Keratinocyte (primary cell): ENCODE measurements at regions not wholly inside any gene's neighbourhood (a gene's known extent, or its start where the extent isn't known, plus 50 kb on each side); places are given as distances from the start of the nearest gene placed in this dataset.

ENCODE experiments used
- EZH2 ChIP-seq: IDR thresholded peaks from one replicate; pipeline ENCODE4 v1.6.1; 2012; ENCODE audit warnings: inconsistent platforms, mild to moderate bottlenecking, low read length, moderate library complexity
- TF ChIP-seq, protein P1 (sequence below), 3 experiments: IDR thresholded peaks in 1 of 3; conservative IDR thresholded peaks in 1 of 3; optimal IDR thresholded peaks in 1 of 3; 2 replicates in 2 of 3; 3 replicates in 1 of 3; pipeline versions ENCODE3 to v1.5.1; 2011; ENCODE audit warnings: low read length in 3 of 3, mild to moderate bottlenecking in 3 of 3, moderate library complexity in 2 of 3, control low read depth in 1 of 3, inconsistent platforms in 1 of 3; ENCODE audit not compliant: insufficient read depth in 2 of 3; ENCODE audit errors: extremely low read depth in 1 of 3

DNA sequence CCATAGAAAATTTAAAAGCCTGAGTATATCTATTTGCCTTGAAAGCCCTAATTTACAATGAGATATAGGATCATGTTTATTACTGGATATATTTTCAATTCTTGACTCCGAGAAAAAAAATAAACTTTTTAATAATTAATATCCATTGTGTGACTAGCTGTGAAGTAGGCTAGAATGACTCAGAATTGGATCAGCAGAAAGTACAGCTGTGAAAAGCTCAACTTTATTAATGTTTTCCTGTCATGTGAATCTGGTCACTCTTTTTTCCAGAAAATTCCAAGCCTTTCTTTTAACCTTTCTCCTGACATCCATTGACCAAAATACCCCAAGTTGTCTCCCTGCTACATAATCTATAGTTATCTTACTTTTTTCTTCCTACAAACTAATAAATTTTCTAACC, 171.8 kb upstream of the PACRGL start:
- TF ChIP-seq, protein P1, sequence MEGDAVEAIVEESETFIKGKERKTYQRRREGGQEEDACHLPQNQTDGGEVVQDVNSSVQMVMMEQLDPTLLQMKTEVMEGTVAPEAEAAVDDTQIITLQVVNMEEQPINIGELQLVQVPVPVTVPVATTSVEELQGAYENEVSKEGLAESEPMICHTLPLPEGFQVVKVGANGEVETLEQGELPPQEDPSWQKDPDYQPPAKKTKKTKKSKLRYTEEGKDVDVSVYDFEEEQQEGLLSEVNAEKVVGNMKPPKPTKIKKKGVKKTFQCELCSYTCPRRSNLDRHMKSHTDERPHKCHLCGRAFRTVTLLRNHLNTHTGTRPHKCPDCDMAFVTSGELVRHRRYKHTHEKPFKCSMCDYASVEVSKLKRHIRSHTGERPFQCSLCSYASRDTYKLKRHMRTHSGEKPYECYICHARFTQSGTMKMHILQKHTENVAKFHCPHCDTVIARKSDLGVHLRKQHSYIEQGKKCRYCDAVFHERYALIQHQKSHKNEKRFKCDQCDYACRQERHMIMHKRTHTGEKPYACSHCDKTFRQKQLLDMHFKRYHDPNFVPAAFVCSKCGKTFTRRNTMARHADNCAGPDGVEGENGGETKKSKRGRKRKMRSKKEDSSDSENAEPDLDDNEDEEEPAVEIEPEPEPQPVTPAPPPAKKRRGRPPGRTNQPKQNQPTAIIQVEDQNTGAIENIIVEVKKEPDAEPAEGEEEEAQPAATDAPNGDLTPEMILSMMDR (optimal IDR thresholded peaks at IDR 0.05 in 1 of 3, IDR thresholded peaks at IDR 0.05 in 1 of 3, conservative IDR thresholded peaks at IDR 0.05 in 1 of 3; ENCODE audit: extremely low read depth in 1 of 3, insufficient read depth in 2 of 3, low read length in 3 of 3), result no peak
- TF ChIP-seq EZH2, result no peak
